ENCODE measurements at regions not wholly inside any gene's neighbourhood (a gene's known extent, or its start where the extent isn't known, plus 50 kb on each side); places are given as distances from the start of the nearest gene placed in this dataset.

DNA sequence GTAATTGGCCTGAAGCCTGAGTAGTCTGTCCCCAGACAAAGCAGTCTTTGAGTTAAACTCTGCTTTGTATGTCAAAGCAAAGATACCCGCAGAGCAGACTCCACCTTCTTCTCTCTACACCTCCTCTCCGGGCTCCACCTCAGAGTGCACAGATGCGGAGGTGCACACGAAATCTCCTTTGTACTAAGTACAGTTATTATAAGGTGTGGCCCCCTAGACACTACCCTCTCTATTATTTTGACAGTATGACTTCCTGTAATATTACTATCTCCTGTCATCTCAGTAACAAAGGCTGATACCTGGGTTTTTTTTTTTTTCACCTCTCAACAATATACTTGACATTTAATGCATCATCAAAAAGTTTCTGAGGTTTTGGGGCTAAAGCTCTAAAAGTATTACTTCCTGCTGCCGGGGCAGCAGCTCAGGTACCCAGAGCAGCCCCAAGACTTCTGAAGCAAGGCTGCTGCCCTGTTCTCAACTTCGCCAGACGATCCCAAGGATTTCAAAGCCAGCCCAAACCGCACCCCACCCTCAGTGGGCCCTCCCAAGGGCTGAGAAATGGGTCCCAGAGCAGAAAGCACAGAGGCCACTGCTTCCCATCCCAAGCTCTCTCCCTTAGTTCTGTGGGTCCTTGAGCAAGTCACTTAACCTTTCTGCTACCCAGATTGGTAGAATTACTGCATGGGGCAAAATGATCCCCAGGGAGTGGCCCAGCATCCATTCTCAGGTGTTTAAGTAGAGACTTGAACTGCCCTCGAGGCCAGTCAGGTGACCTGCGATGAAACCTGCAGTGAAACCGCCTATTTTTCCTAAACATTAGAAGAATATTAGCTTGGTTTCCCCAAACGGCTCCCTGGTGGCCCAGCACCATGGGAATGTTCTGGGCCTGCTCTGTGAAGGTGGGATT, 180.6 kb downstream of the FOXO1 start:
- DNase-seq (ENCODE audit: low read depth, low spot score), result no peak
- H3K9me3 ChIP-seq (ENCODE audit: control insufficient read depth, insufficient read depth, low read length), result no peaks in the 10 kb centered on the region; the same call in 1 of the 2 replicates
- TF ChIP-seq, protein P1, sequence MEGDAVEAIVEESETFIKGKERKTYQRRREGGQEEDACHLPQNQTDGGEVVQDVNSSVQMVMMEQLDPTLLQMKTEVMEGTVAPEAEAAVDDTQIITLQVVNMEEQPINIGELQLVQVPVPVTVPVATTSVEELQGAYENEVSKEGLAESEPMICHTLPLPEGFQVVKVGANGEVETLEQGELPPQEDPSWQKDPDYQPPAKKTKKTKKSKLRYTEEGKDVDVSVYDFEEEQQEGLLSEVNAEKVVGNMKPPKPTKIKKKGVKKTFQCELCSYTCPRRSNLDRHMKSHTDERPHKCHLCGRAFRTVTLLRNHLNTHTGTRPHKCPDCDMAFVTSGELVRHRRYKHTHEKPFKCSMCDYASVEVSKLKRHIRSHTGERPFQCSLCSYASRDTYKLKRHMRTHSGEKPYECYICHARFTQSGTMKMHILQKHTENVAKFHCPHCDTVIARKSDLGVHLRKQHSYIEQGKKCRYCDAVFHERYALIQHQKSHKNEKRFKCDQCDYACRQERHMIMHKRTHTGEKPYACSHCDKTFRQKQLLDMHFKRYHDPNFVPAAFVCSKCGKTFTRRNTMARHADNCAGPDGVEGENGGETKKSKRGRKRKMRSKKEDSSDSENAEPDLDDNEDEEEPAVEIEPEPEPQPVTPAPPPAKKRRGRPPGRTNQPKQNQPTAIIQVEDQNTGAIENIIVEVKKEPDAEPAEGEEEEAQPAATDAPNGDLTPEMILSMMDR (IDR thresholded peaks at IDR 0.05; ENCODE audit: low read depth, low read length), result no peak
- ChIA-PET POLR2A (no interaction called here), CTCF (no interaction called here)
- no peaks in the 10 kb centered on the region for H3K27me3 ChIP-seq (ENCODE audit: control insufficient read depth, insufficient read depth, low read length)
- no peak overlapping the region for H3K27ac ChIP-seq (ENCODE audit: low read depth, low read length)
- no peak overlapping the region for H3K4me3 ChIP-seq (ENCODE audit: low read depth, low read length)

DNA sequence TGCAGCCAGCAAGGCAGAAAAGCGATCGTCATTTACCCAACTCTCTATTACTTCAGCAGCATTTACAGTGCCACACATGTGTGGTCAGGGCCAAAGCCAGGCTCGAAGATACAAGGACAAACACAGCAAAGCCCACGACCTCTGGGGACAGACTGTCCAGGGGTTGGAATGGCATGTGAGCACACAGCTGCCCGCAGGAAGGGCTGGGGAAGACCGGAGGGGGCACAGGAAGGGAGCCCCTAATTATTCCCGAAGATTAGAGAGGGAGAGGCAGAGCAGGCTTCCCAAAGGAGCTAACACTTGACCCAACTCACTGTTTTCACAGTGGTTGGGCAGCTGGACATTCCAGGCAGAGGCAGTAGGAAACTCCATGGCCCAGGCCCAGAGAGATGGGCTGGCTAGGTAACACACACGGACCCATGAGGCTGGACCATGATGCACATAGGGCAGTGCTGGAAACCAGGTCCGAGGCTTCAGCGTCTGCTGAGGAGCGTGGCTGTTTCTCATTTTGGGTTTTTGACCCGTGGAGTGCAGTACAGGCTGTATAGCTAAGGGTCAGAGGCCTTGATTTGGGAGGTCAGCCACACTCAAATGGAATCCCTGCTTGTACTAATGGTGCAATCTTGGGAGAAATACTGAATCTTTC, 179.8 kb downstream of the FOXO1 start:
- Histone ChIP-seq H3K27me3 (ENCODE audit: control insufficient read depth, insufficient read depth, low read length) (no peaks in the 10 kb centered on the region), H3K4me3 (ENCODE audit: low read depth, low read length) (no peak overlapping the region), H3K9me3 (ENCODE audit: control insufficient read depth, insufficient read depth, low read length) (no peaks in the 10 kb centered on the region; the same call in 1 of the 2 replicates), H3K27ac (ENCODE audit: low read depth, low read length) (no peak overlapping the region)
- POLR2A ChIA-PET, result no interaction called here
- no peak for DNase-seq (ENCODE audit: low read depth, low spot score)
- CTCF ChIA-PET, result no interaction called here
- TF ChIP-seq, protein P1 (IDR thresholded peaks at IDR 0.05; ENCODE audit: low read depth, low read length), result no peak

GRCh38 chr13:40488869-40489391, 177.5 kb downstream of the FOXO1 start:
- ChIA-PET CTCF (no interaction called here), POLR2A (no interaction called here)
- Histone ChIP-seq H3K9me3 (ENCODE audit: control insufficient read depth, insufficient read depth, low read length) (no peaks in the 10 kb centered on the region; the same call in 1 of the 2 replicates), H3K27ac (ENCODE audit: low read depth, low read length) (no peak overlapping the region), H3K27me3 (ENCODE audit: control insufficient read depth, insufficient read depth, low read length) (no peaks in the 10 kb centered on the region), H3K4me3 (ENCODE audit: low read depth, low read length) (no peak overlapping the region)
- TF ChIP-seq, protein P1 (IDR thresholded peaks at IDR 0.05; ENCODE audit: low read depth, low read length), result no peak
- no peak for DNase-seq (ENCODE audit: low read depth, low spot score)

DNA sequence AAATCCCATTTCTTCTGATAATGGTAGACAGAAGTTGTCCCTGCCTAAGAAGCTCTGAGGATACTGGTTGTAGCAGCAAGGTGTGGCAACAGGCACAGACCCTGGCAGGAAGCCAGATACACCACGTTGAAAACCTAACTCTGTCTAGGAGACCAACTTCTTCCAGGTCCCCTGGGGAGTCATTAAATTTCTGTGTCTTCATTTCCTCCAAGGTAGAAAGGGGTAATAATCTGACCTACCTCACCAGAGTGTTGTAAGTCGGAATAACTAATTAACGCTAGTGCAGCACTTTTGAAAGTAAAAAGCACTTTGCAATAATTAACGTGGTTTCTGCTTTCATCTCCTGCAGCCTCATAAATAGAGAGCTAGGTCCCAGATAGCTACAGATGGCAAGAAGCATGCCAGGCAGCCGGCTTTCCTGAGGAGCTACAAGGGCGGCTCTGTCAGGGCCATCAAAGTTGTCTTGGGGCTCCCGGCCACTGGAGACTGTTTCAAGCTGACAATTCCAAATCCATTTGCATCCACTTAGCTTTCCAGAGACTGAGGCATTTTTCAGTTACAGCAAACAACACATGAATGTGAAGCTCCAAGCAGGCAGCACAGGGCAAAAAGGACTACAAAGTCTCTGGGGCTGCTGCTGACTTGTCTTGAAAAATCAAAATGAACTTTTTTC, 176.2 kb downstream of the FOXO1 start:
- no peak for DNase-seq (ENCODE audit: low read depth, low spot score)
- H3K27me3 ChIP-seq (ENCODE audit: control insufficient read depth, insufficient read depth, low read length), result no peaks in the 10 kb centered on the region
- no peaks in the 10 kb centered on the region; the same call in 1 of the 2 replicates for H3K9me3 ChIP-seq (ENCODE audit: control insufficient read depth, insufficient read depth, low read length)
- TF ChIP-seq, protein P1 (IDR thresholded peaks at IDR 0.05; ENCODE audit: low read depth, low read length), result no peak
- no peak overlapping the region for H3K4me3 ChIP-seq (ENCODE audit: low read depth, low read length)
- POLR2A ChIA-PET, result no interaction called here
- H3K27ac ChIP-seq (ENCODE audit: low read depth, low read length), result no peak overlapping the region
- CTCF ChIA-PET, result no interaction called here

All from AG04450 (cell line).